HCT116 (cell line): ENCODE measurements at regions not wholly inside any gene's neighbourhood (a gene's known extent, or its start where the extent isn't known, plus 50 kb on each side); places are given as distances from the start of the nearest gene placed in this dataset.

ENCODE experiments used
- ATAC-seq: fragments of 200-7000 bp; cut with Tn5 transposase; 2 replicates; pipeline ENCODE4 v1.9.1; 2020; ENCODE audit warnings: mild to moderate bottlenecking, moderate library complexity
- BruUV-seq: library from RNA; stranded (reverse); fragments of 400-500 nt; replicated peaks from 2 replicates; lab custom pipeline; 2021; lab: Mats Ljungman, UMichigan
- CTCF ChIA-PET: fragments of 300-600 bp; sonication (Branson Sonifier 250); formaldehyde crosslinking; loops from one replicate; lab custom pipeline; 2021; ENCODE audit warnings: antibody characterized with exemption; lab: Charles Lee
- POLR2A ChIA-PET: fragments of 300-600, 350-600 bp; sonication (Branson Sonifier 250); formaldehyde crosslinking; loops from one replicate; lab custom pipeline; 2021; ENCODE audit warnings: antibody characterized with exemption; lab: Charles Lee
- RAD21 ChIA-PET, 2 experiments: fragments of 300-600 bp; sonication (Branson Sonifier 250); formaldehyde crosslinking; loops; one replicate each; lab custom pipeline; 2023; ENCODE audit warnings: low total read pairs in 2 of 2; ENCODE audit not compliant: uncharacterized antibody in 2 of 2, unreplicated experiment in 2 of 2, low non-redundant PET in 1 of 2; lab: Charles Lee
- DNase-seq: peaks from one replicate; pipeline ENCODE4 v3.0.0-alpha.2; 2010; ENCODE audit warnings: low read depth, low spot score
- H2AFZ ChIP-seq: fragments of 200-600 bp; shearing (Covaris generic), sonication (generic); 2 replicates; pipeline ENCODE4 v1.6.1; 2017; ENCODE audit warnings: low read depth, mixed run types, mixed read lengths, antibody characterized with exemption, low read length; ENCODE audit not compliant: poor library complexity, severe bottlenecking
- H3K27ac ChIP-seq: 2 replicates; pipeline ENCODE4 v1.5.1; 2012; ENCODE audit warnings: low read depth, low read length
- H3K27me3 ChIP-seq: fragments of 200-600 bp; sonication (generic); 2 replicates; pipeline ENCODE4 v1.6.1; 2016; ENCODE audit warnings: mixed run types, low read length, mixed read lengths; ENCODE audit not compliant: insufficient read depth
- H3K36me3 ChIP-seq, 2 experiments: fragments of 200-500 bp in 1 of 2; fragments of 200-600 bp in 1 of 2; sonication (Bioruptor generic) in 1 of 2; sonication (generic) in 1 of 2; 2 replicates each; pipeline versions ENCODE4 v1.5.1 to v1.6.1; 2014 to 2016; ENCODE audit warnings: low read length in 2 of 2, inconsistent platforms in 1 of 2, mixed read lengths in 1 of 2, mixed run types in 1 of 2; ENCODE audit not compliant: insufficient read depth in 2 of 2, control insufficient read depth in 1 of 2
- H3K4me1 ChIP-seq, 2 experiments: fragments of 200-600 bp in 1 of 2; sonication (generic) in 1 of 2; 2 replicates each; pipeline versions ENCODE4 v1.5.1 to v1.6.1; 2012 to 2017; ENCODE audit warnings: low read length in 2 of 2, inconsistent platforms in 1 of 2, mild to moderate bottlenecking in 1 of 2, mixed read lengths in 1 of 2, mixed run types in 1 of 2, moderate library complexity in 1 of 2; ENCODE audit not compliant: insufficient read depth in 2 of 2, control insufficient read depth in 1 of 2
- H3K4me2 ChIP-seq: fragments of 200-600 bp; sonication (generic); 2 replicates; pipeline ENCODE4 v1.6.1; 2017; ENCODE audit warnings: mixed run types, low read length, mixed read lengths
- H3K4me3 ChIP-seq, 2 experiments: fragments of 200-600 bp in 1 of 2; sonication (generic) in 1 of 2; replicated peaks in 1 of 2; 2 replicates each; pipeline ENCODE4 v1.5.1; 2011 to 2016; ENCODE audit warnings: low read length in 2 of 2, control low read depth in 1 of 2, low read depth in 1 of 2, mild to moderate bottlenecking in 1 of 2, mixed read lengths in 1 of 2, mixed run types in 1 of 2
- H3K79me2 ChIP-seq: fragments of 200-600 bp; sonication (generic); 2 replicates; pipeline ENCODE4 v1.6.1; 2017; ENCODE audit warnings: mild to moderate bottlenecking, mixed run types, low read length, moderate library complexity, mixed read lengths; ENCODE audit not compliant: insufficient read depth
- H3K9ac ChIP-seq: fragments of 200-600 bp; sonication (generic); 2 replicates; pipeline ENCODE4 v1.6.1; 2016; ENCODE audit warnings: low read length, mixed read lengths
- H3K9me2 ChIP-seq: fragments of 200-600 bp; sonication (generic), shearing (Covaris generic); 2 replicates; pipeline ENCODE4 v1.6.1; 2017; ENCODE audit warnings: mixed run types, mild to moderate bottlenecking, moderate library complexity; ENCODE audit not compliant: insufficient read depth
- H3K9me3 ChIP-seq, 2 experiments: fragments of 200-500 bp in 1 of 2; fragments of 200-600 bp in 1 of 2; sonication (Bioruptor generic) in 1 of 2; sonication (generic) in 1 of 2; 2 replicates each; pipeline ENCODE4 v1.6.1; 2014 to 2017; ENCODE audit warnings: low read length in 2 of 2, mixed read lengths in 2 of 2, inconsistent platforms in 1 of 2, low read depth in 1 of 2, mild to moderate bottlenecking in 1 of 2, mixed run types in 1 of 2, moderate library complexity in 1 of 2; ENCODE audit not compliant: control insufficient read depth in 1 of 2, insufficient read depth in 1 of 2
- H4K20me1 ChIP-seq: fragments of 200-600 bp; sonication (generic), shearing (Covaris generic); 2 replicates; pipeline ENCODE4 v1.6.1; 2017; ENCODE audit warnings: mixed run types, mild to moderate bottlenecking, moderate library complexity; ENCODE audit not compliant: insufficient read depth
- ATF3 ChIP-seq: IDR thresholded peaks from 2 replicates; pipeline ENCODE4 v1.6.1; 2012
- CBX3 ChIP-seq: IDR thresholded peaks from 2 replicates; pipeline ENCODE4 v1.6.1; 2012; ENCODE audit warnings: low read depth
- EGR1 ChIP-seq: IDR thresholded peaks from 2 replicates; pipeline ENCODE4 v1.6.1; 2012; ENCODE audit warnings: low read depth
- ELF1 ChIP-seq: IDR thresholded peaks from 2 replicates; pipeline ENCODE4 v1.6.1; 2012; ENCODE audit warnings: low read depth, borderline replicate concordance
- EZH2phosphoT487 ChIP-seq: fragments of 200-600 bp; IDR thresholded peaks from 2 replicates; pipeline ENCODE4 v1.6.1; 2018; ENCODE audit warnings: antibody characterized with exemption, borderline replicate concordance
- FOSL1 ChIP-seq: IDR thresholded peaks from 2 replicates; pipeline ENCODE4 v1.6.1; 2012; ENCODE audit warnings: low read depth
- JUND ChIP-seq: IDR thresholded peaks from 2 replicates; pipeline ENCODE4 v1.6.1; 2012
- RAD21 ChIP-seq: IDR thresholded peaks from 2 replicates; pipeline ENCODE4 v1.6.1; 2012; ENCODE audit warnings: low read depth, mild to moderate bottlenecking
- SRF ChIP-seq: IDR thresholded peaks from 2 replicates; pipeline ENCODE4 v1.6.1; 2012; ENCODE audit warnings: low read depth
- TCF7L2 ChIP-seq: IDR thresholded peaks from 2 replicates; pipeline ENCODE4 v1.7.0; 2011; ENCODE audit warnings: borderline replicate concordance, inconsistent platforms; ENCODE audit not compliant: insufficient read depth, insufficient read length; ENCODE audit errors: extremely low read depth
- YY1 ChIP-seq: IDR thresholded peaks from 2 replicates; pipeline ENCODE4 v1.6.1; 2011; ENCODE audit warnings: low read length, low read depth, moderate library complexity, mild to moderate bottlenecking; ENCODE audit not compliant: insufficient replicate concordance; ENCODE audit errors: extremely low read depth
- ZFX ChIP-seq: fragments of 450-650 bp; IDR thresholded peaks from 2 replicates; pipeline ENCODE4 v1.6.1; 2017
- intact Hi-C: fragments of 100-400 bp; cut with micrococcal nuclease; formaldehyde crosslinking; loops from 2 replicates; pipeline ENCODE4 v1.10.0; 2022
- TF ChIP-seq, protein P1 (sequence below): IDR thresholded peaks from 2 replicates; pipeline ENCODE4 v1.6.1; 2012
- TF ChIP-seq, protein P2 (sequence below): IDR thresholded peaks from 2 replicates; pipeline ENCODE4 v1.6.1; 2012; ENCODE audit warnings: low read depth

- intact Hi-C loops = no loop called here
Measured at GRCh38 chr6:92510137-92510536, 909.2 kb downstream of the EPHA7 start.

DNA sequence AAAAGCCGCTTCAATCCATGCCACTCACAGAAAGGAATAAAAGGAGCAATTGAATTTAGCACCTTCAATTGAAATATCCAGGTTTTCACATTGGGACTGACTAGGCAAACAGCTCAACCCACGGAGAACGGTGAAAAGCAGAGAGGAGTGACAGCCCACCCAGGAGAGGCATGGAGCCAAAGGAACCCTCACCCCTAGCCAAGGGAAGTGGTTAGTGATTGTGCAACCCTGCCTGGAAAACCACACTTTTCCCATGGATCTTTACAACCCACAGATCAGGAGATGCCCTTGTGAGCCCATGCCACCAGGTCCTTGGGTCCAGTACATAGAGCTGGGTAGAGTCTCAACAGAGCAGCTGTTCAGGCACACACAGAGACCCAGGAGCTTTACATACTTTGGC, 911.8 kb downstream of the EPHA7 start:
- H3K9me3 ChIP-seq = peaks cover 9 to 21% of the 10 kb centered on the region in 2 experiments; a peak in 2 of 4 replicates
- no peaks in the 10 kb centered on the region for H3K36me3 ChIP-seq
- BruUV-seq = no TSS peak
- H4K20me1 ChIP-seq = no peaks in the 10 kb centered on the region
- H3K4me2 ChIP-seq = no peak overlapping the region
- no peak overlapping the region for H3K27ac ChIP-seq
- POLR2A ChIA-PET = no interaction called here
- no peaks in the 10 kb centered on the region for H3K9me2 ChIP-seq
- ATAC-seq = no peak
- CTCF ChIA-PET = no interaction called here
- RAD21 ChIA-PET = no interaction called here
- H3K27me3 ChIP-seq = no peaks in the 10 kb centered on the region
- no peak for DNase-seq
- no peak overlapping the region for H3K4me3 ChIP-seq
- no peak overlapping the region for H3K9ac ChIP-seq
- H3K79me2 ChIP-seq = no peaks in the 10 kb centered on the region
- intact Hi-C loops = no loop called here
- no peaks in the 10 kb centered on the region for H3K4me1 ChIP-seq
- H2AFZ ChIP-seq = no peak overlapping the region
- TF ChIP-seq RAD21 = no peak
- no peak for TF ChIP-seq YY1
- no peak for TF ChIP-seq JUND
- TF ChIP-seq, protein P1, sequence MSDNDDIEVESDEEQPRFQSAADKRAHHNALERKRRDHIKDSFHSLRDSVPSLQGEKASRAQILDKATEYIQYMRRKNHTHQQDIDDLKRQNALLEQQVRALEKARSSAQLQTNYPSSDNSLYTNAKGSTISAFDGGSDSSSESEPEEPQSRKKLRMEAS = no peak
- no peak for TF ChIP-seq ATF3
- TF ChIP-seq, protein P2, sequence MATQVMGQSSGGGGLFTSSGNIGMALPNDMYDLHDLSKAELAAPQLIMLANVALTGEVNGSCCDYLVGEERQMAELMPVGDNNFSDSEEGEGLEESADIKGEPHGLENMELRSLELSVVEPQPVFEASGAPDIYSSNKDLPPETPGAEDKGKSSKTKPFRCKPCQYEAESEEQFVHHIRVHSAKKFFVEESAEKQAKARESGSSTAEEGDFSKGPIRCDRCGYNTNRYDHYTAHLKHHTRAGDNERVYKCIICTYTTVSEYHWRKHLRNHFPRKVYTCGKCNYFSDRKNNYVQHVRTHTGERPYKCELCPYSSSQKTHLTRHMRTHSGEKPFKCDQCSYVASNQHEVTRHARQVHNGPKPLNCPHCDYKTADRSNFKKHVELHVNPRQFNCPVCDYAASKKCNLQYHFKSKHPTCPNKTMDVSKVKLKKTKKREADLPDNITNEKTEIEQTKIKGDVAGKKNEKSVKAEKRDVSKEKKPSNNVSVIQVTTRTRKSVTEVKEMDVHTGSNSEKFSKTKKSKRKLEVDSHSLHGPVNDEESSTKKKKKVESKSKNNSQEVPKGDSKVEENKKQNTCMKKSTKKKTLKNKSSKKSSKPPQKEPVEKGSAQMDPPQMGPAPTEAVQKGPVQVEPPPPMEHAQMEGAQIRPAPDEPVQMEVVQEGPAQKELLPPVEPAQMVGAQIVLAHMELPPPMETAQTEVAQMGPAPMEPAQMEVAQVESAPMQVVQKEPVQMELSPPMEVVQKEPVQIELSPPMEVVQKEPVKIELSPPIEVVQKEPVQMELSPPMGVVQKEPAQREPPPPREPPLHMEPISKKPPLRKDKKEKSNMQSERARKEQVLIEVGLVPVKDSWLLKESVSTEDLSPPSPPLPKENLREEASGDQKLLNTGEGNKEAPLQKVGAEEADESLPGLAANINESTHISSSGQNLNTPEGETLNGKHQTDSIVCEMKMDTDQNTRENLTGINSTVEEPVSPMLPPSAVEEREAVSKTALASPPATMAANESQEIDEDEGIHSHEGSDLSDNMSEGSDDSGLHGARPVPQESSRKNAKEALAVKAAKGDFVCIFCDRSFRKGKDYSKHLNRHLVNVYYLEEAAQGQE = no peak
- TF ChIP-seq TCF7L2 = no peak
- no peak for TF ChIP-seq ZFX
- TF ChIP-seq EZH2phosphoT487 = no peak
- TF ChIP-seq EGR1 = no peak
- no peak for TF ChIP-seq SRF
- TF ChIP-seq FOSL1 = no peak
- no peak for TF ChIP-seq CBX3
- TF ChIP-seq ELF1 = no peak

More at GRCh38 chr6:92510137-92510536, 909.2 kb downstream of the EPHA7 start:
- ChIA-PET RAD21 (no interaction called here), CTCF (no interaction called here), POLR2A (no interaction called here)
- H3K9me2 ChIP-seq = no peaks in the 10 kb centered on the region
- H3K27me3 ChIP-seq = no peaks in the 10 kb centered on the region
- H3K36me3 ChIP-seq = no peaks in the 10 kb centered on the region
- no peak overlapping the region for H3K27ac ChIP-seq
- no peak for TF ChIP-seq JUND
- no peak for TF ChIP-seq ATF3
- no peak for TF ChIP-seq FOSL1
- peaks cover 9 to 21% of the 10 kb centered on the region in 2 experiments; a peak in 2 of 4 replicates for H3K9me3 ChIP-seq
- H3K79me2 ChIP-seq = no peaks in the 10 kb centered on the region
- no peaks in the 10 kb centered on the region for H3K4me1 ChIP-seq
- BruUV-seq = no TSS peak
- no peaks in the 10 kb centered on the region for H4K20me1 ChIP-seq
- DNase-seq (no peak), ATAC-seq (no peak)
- H3K4me2 ChIP-seq = no peak overlapping the region
- H3K9ac ChIP-seq = no peak overlapping the region
- H3K4me3 ChIP-seq = no peak overlapping the region
- no peak overlapping the region for H2AFZ ChIP-seq
